PC-3 (cell line): ENCODE measurements at regions not wholly inside any gene's neighbourhood (a gene's known extent, or its start where the extent isn't known, plus 50 kb on each side); places are given as distances from the start of the nearest gene placed in this dataset.

Source experiments
- ATAC-seq: fragments of 200-7000 bp; cut with Tn5 transposase; 2 replicates; pipeline ENCODE4 v1.9.1; 2020; ENCODE audit warnings: mild to moderate bottlenecking, moderate library complexity
- BruUV-seq: library from RNA; stranded (reverse); fragments of 400-500 nt; replicated peaks from 2 replicates; lab custom pipeline; 2021; lab: Mats Ljungman, UMichigan
- CTCF ChIA-PET: fragments of 300-600 bp; sonication (Branson Sonifier 250); formaldehyde crosslinking; loops from one replicate; lab custom pipeline; 2022; ENCODE audit warnings: antibody characterized with exemption; lab: Charles Lee
- POLR2A ChIA-PET: fragments of 300-600 bp; sonication (Branson Sonifier 250); formaldehyde crosslinking; loops from one replicate; lab custom pipeline; 2022; ENCODE audit warnings: antibody characterized with exemption; ENCODE audit not compliant: unreplicated experiment; lab: Charles Lee
- DNase-seq: peaks from one replicate; pipeline ENCODE4 v3.0.0-alpha.2; 2015
- H2AFZ ChIP-seq: fragments of 300-600 bp; sonication (generic); 2 replicates; pipeline ENCODE4 v1.6.0; 2016; ENCODE audit warnings: antibody characterized with exemption, low read length
- H3F3A ChIP-seq: fragments of 300-600 bp; sonication (generic); one replicate; pipeline ENCODE4 v1.6.0; 2017; ENCODE audit warnings: antibody characterized with exemption, low read length, control low read depth, mild to moderate bottlenecking; ENCODE audit not compliant: unreplicated experiment
- H3K27ac ChIP-seq: fragments of 300-600 bp; sonication (generic); 2 replicates; pipeline ENCODE4 v1.5.1; 2016; ENCODE audit warnings: mild to moderate bottlenecking, low read length
- H3K27me3 ChIP-seq: fragments of 300-600 bp; sonication (generic); 2 replicates; pipeline ENCODE4 v1.6.1; 2016; ENCODE audit warnings: low read length, mixed read lengths
- H3K36me3 ChIP-seq: fragments of 300-600 bp; sonication (generic); 2 replicates; pipeline ENCODE4 v1.6.1; 2016; ENCODE audit warnings: low read depth, mixed run types, low read length, mixed read lengths
- H3K4me1 ChIP-seq: fragments of 300-600 bp; sonication (generic); 2 replicates; pipeline ENCODE4 v1.5.1; 2016; ENCODE audit warnings: low read length; ENCODE audit not compliant: insufficient read depth
- H3K4me2 ChIP-seq: fragments of 300-600 bp; sonication (generic); 2 replicates; pipeline ENCODE4 v1.6.0; 2016; ENCODE audit warnings: low read length
- H3K4me3 ChIP-seq: fragments of 300-600 bp; sonication (generic); 2 replicates; pipeline ENCODE4 v1.5.1; 2016; ENCODE audit warnings: mild to moderate bottlenecking, low read length, mixed read lengths
- H3K79me2 ChIP-seq: fragments of 300-600 bp; sonication (generic); 2 replicates; pipeline ENCODE4 v1.6.1; 2017; ENCODE audit warnings: low read length, mixed read lengths
- H3K9ac ChIP-seq: fragments of 300-600 bp; sonication (generic); 2 replicates; pipeline ENCODE4 v1.6.0; 2016; ENCODE audit warnings: mild to moderate bottlenecking, low read length
- H3K9me2 ChIP-seq: fragments of 300-600 bp; sonication (generic); replicated peaks from 2 replicates; pipeline ENCODE4 v1.6.1; 2016; ENCODE audit warnings: mixed run types, low read length, mixed read lengths
- H3K9me3 ChIP-seq: fragments of 300-600 bp; sonication (generic); 2 replicates; pipeline ENCODE4 v1.6.1; 2016; ENCODE audit warnings: low read length, mixed read lengths
- H4K20me1 ChIP-seq: fragments of 300-600 bp; sonication (generic); 2 replicates; pipeline ENCODE4 v1.6.1; 2016; ENCODE audit warnings: low read length, mixed read lengths
- EZH2 ChIP-seq: fragments of 300-600 bp; sonication (generic); IDR thresholded peaks from one replicate; pipeline ENCODE4 v1.6.1; 2017; ENCODE audit warnings: antibody characterized with exemption, mild to moderate bottlenecking, low read length; ENCODE audit not compliant: unreplicated experiment
- EZH2phosphoT487 ChIP-seq: fragments of 300-600 bp; sonication (generic); IDR thresholded peaks from 2 replicates; pipeline ENCODE4 v1.6.1; 2018; ENCODE audit warnings: mild to moderate bottlenecking, antibody characterized with exemption, low read length, borderline replicate concordance
- intact Hi-C: fragments of 100-400 bp; cut with micrococcal nuclease; formaldehyde crosslinking; loops from 2 replicates; pipeline ENCODE4 v1.9.0; 2023
- TF ChIP-seq, protein P1 (sequence below): fragments of 300-600 bp; sonication (generic); conservative IDR thresholded peaks from 2 replicates; pipeline ENCODE4 v1.5.1; 2017; ENCODE audit warnings: antibody characterized with exemption, low read depth, mild to moderate bottlenecking, low read length

DNA sequence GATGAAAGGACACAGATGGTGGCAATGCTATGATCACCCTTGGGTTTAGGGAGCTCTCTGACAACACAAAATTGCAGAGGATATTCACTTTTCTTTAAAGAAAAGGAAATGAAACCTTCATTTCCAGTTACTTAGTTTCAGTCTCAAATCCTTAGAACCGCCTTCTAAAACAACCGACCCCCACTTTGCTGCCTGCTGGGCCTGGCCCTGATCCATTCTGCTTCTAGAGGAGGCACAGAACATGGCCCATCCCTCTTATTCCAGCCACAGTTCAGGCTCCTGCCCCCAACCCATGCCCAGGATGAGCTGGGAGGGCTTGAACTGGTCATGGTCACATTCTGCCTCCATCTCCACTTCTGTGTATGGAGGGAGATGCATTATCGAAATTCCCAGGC lies 311.6 kb downstream of the EN1 start:
- BruUV-seq = no TSS peak
- Histone ChIP-seq H3K79me2 (no peaks in the 10 kb centered on the region), H2AFZ (no peak overlapping the region), H3K27me3 (0 out of 2 replicates have a peak, but pooled peaks cover 11% of the 10 kb centered on the region), H3K4me2 (no peak overlapping the region), H3K4me1 (peaks cover 6% of the 10 kb centered on the region; the same call in 1 of the 2 replicates), H3K4me3 (no peak overlapping the region), H3F3A (no peaks in the 10 kb centered on the region), H3K36me3 (no peaks in the 10 kb centered on the region), H3K9me3 (no peaks in the 10 kb centered on the region), H3K9me2 (no peaks in the 10 kb centered on the region), H4K20me1 (no peaks in the 10 kb centered on the region), H3K27ac (no peak overlapping the region), H3K9ac (no peak overlapping the region)
- no peak for DNase-seq
- intact Hi-C loops = loop anchor here (5.0 kb wide), 1 partner anchor 321 kb away; no protein-coding TSS in a partner anchor
- ChIA-PET CTCF (interaction anchor here (0.5 kb wide), 1 partner anchor 105 kb away, joined by 5 read pairs; no protein-coding TSS in a partner anchor), POLR2A (no interaction called here)
- TF ChIP-seq, protein P1, sequence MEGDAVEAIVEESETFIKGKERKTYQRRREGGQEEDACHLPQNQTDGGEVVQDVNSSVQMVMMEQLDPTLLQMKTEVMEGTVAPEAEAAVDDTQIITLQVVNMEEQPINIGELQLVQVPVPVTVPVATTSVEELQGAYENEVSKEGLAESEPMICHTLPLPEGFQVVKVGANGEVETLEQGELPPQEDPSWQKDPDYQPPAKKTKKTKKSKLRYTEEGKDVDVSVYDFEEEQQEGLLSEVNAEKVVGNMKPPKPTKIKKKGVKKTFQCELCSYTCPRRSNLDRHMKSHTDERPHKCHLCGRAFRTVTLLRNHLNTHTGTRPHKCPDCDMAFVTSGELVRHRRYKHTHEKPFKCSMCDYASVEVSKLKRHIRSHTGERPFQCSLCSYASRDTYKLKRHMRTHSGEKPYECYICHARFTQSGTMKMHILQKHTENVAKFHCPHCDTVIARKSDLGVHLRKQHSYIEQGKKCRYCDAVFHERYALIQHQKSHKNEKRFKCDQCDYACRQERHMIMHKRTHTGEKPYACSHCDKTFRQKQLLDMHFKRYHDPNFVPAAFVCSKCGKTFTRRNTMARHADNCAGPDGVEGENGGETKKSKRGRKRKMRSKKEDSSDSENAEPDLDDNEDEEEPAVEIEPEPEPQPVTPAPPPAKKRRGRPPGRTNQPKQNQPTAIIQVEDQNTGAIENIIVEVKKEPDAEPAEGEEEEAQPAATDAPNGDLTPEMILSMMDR = no peak
- no peak for TF ChIP-seq EZH2
- no peak for TF ChIP-seq EZH2phosphoT487
- ATAC-seq = no peak

DNA sequence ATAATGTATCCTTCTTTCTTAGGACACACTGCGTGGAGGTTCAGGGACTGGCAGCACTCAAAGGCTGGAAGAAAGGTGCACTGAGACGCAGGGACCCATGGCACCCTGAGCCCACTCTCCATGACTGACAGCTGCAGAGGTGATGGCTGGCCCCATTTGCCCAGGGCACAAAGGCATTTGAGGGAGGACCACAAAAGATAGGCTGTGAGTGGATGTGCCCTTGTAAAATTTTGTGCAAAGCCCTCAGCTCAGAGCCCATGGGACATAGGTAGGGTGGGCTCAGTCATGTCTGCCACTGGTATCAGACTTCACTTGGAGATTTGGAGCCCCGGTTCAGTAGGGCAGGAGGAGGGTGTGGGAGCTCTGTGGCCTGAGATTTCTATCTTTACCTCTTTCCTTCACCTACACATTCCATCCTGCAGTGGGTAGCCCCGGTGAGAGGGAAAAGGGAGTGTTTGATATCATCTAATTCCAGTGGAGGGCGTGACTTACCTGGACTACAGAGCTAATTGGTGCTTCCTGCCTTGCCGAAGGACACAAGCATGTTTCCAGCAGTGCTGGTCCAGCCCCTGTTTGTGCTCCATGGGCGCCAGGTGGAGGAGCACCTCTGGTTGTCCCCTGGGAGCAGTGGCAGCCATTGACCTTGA lies 312.2 kb downstream of the EN1 start:
- no peak overlapping the region for H3K27ac ChIP-seq
- no peak overlapping the region for H3K4me3 ChIP-seq
- no peak overlapping the region for H3K9ac ChIP-seq
- DNase-seq (peak; percentile 12), ATAC-seq (no peak)
- ChIA-PET CTCF (no interaction called here), POLR2A (interaction anchor here (0.6 kb wide), 1 partner anchor 12 kb away, joined by 6 read pairs; no protein-coding TSS in a partner anchor)
- H4K20me1 ChIP-seq = no peaks in the 10 kb centered on the region
- no peaks in the 10 kb centered on the region for H3F3A ChIP-seq
- H3K36me3 ChIP-seq = no peaks in the 10 kb centered on the region
- H3K27me3 ChIP-seq = 0 out of 2 replicates have a peak, but pooled peaks cover 11% of the 10 kb centered on the region
- no peak for TF ChIP-seq EZH2
- no peak for TF ChIP-seq EZH2phosphoT487
- TF ChIP-seq, protein P1 = no peak
- H3K9me3 ChIP-seq = no peaks in the 10 kb centered on the region
- intact Hi-C loops = loop anchor here (5.0 kb wide), 1 partner anchor 322 kb away; no protein-coding TSS in a partner anchor
- H3K4me1 ChIP-seq = peaks cover 9% of the 10 kb centered on the region; the same call in 1 of the 2 replicates
- no peaks in the 10 kb centered on the region for H3K9me2 ChIP-seq
- no peak overlapping the region for H2AFZ ChIP-seq
- no peaks in the 10 kb centered on the region for H3K79me2 ChIP-seq
- BruUV-seq = no TSS peak
- H3K4me2 ChIP-seq = no peak overlapping the region

DNA sequence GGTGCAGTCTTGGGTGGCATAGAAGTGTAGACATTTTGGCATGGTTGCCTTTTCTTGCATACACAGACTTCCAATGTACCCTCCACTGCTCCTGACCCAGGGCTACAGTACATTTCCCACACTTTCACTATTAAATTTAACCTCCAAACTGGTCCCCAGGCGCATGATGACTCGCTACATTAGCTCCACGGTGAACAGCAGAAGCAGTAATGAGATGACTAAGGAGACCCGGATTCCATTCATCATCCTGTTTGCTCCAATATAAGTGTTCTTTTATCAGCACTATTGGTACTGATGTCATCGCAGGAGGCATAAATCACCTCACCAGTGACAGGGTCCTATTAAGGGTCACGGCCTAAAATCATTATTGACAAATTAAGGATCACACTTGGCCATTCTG lies 316.5 kb downstream of the EN1 start:
- ChIA-PET CTCF (no interaction called here), POLR2A (no interaction called here)
- H3K4me2 ChIP-seq = peak overlapping the region; percentile 9; the same call in 1 of the 2 replicates
- H3K36me3 ChIP-seq = no peaks in the 10 kb centered on the region
- no peaks in the 10 kb centered on the region for H3K9me3 ChIP-seq
- no peaks in the 10 kb centered on the region for H3K79me2 ChIP-seq
- DNase-seq (peak; percentile 66), ATAC-seq (peak; percentile 76)
- 0 out of 2 replicates have a peak, but pooled peaks cover 4% of the 10 kb centered on the region for H3K27me3 ChIP-seq
- intact Hi-C loops = no loop called here
- peak overlapping the region; percentile 26; the same call in 1 of the 2 replicates for H3K9ac ChIP-seq
- H3K9me2 ChIP-seq = no peaks in the 10 kb centered on the region
- H2AFZ ChIP-seq = no peak overlapping the region
- H3K27ac ChIP-seq = peak overlapping the region; percentile 68
- TF ChIP-seq EZH2 (no peak), EZH2phosphoT487 (no peak)
- TF ChIP-seq, protein P1 = no peak
- no peak overlapping the region for H3K4me3 ChIP-seq
- no peaks in the 10 kb centered on the region for H3F3A ChIP-seq
- no TSS peak for BruUV-seq
- no peaks in the 10 kb centered on the region for H4K20me1 ChIP-seq
- peaks cover 9% of the 10 kb centered on the region; the same call in 1 of the 2 replicates for H3K4me1 ChIP-seq
